ENCODE measurements at regions not wholly inside any gene's neighbourhood (a gene's known extent, or its start where the extent isn't known, plus 50 kb on each side); places are given as distances from the start of the nearest gene placed in this dataset.
"Not testable (repeated sequence)": the region's sequence is repeated elsewhere in the genome, so short reads cannot be mapped to it uniquely, and the experiment has no call there.

GRCh38 chr13:52212886-52213285, 53.5 kb upstream of the NEK3 start:
- not testable (repeated sequence) for H3K27ac Mint-ChIP-seq, H3K4me1 Mint-ChIP-seq, H3K4me3 Mint-ChIP-seq, H3K9me3 Mint-ChIP-seq, H3K36me3 Mint-ChIP-seq
- peaks cover 11% of the 10 kb centered on the region for H3K27me3 Mint-ChIP-seq

DNA sequence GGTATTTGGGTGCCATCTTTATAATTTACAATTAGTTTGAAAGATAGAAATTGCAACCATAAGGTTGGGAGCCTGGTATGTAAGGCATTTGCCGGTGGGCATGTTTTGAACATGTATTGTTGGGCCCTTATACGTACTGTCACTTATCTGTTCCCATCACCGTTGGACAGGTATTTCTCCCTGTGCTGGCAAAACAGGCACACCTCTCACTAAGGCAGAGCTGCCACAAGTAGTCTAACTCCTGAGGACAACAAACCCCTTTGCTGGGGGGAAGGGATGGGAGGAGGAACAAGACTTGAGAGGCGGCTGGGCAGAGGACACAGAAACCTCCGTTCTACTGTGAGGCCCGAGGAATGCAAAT, 52.0 kb upstream of the NEK3 start:
- H3K4me1 Mint-ChIP-seq, H3K36me3 Mint-ChIP-seq, H3K9me3 Mint-ChIP-seq, H3K27ac Mint-ChIP-seq, H3K4me3 Mint-ChIP-seq: not testable (repeated sequence)
- peaks cover 11% of the 10 kb centered on the region for H3K27me3 Mint-ChIP-seq

- H3K27me3 Mint-ChIP-seq, H3K36me3 Mint-ChIP-seq, H3K4me1 Mint-ChIP-seq, H3K9me3 Mint-ChIP-seq, H3K4me3 Mint-ChIP-seq: not testable (repeated sequence)
- H3K27ac Mint-ChIP-seq: peak overlapping the region in 1 of 3 donors; percentile 67
These were observed 51.4 kb upstream of the NEK3 start for GRCh38 chr13:52210564-52211415.

Measured in IgD-negative memory B cell (primary cell).